Small intestine (tissue), 7 donors: ENCODE measurements at regions not wholly inside any gene's neighbourhood (a gene's known extent, or its start where the extent isn't known, plus 50 kb on each side); places are given as distances from the start of the nearest gene placed in this dataset.
"Not testable (repeated sequence)": the region's sequence is repeated elsewhere in the genome, so short reads cannot be mapped to it uniquely, and the experiment has no call there.

Experiments
- DNase-seq, 2 donors: peaks; one replicate each; pipeline versions ENCODE4 v3.0.0 to v3.0.0-alpha.2; 2013
- FAIRE-seq: peaks from 2 replicates; lab custom pipeline; 2012; peaks lifted over from hg19 to GRCh38; lab: Jason Lieb, UNC
- H3K27ac ChIP-seq, 3 donors: one replicate each; pipeline ENCODE4 v1.5.1; 2013; ENCODE audit warnings: low read length in 2 of 3, mild to moderate bottlenecking in 2 of 3, control low read depth in 1 of 3, inconsistent platforms in 1 of 3, low read depth in 1 of 3, moderate library complexity in 1 of 3
- H3K27me3 ChIP-seq, 3 donors: one replicate each; pipeline ENCODE4 v1.6.1; 2013; ENCODE audit warnings: low read length in 3 of 3, inconsistent platforms in 1 of 3; ENCODE audit not compliant: control insufficient read depth in 3 of 3, insufficient read depth in 3 of 3
- H3K36me3 ChIP-seq, 3 donors: one replicate each; pipeline ENCODE4 v1.6.1; 2013; ENCODE audit warnings: low read length in 3 of 3, inconsistent platforms in 1 of 3, low read depth in 1 of 3, mild to moderate bottlenecking in 1 of 3, moderate library complexity in 1 of 3; ENCODE audit not compliant: control insufficient read depth in 3 of 3, insufficient read depth in 2 of 3
- H3K4me1 ChIP-seq, 3 donors: one replicate each; pipeline ENCODE4 v1.6.1; 2013; ENCODE audit warnings: low read length in 2 of 3, inconsistent platforms in 1 of 3, low read depth in 1 of 3, mild to moderate bottlenecking in 1 of 3, moderate library complexity in 1 of 3; ENCODE audit not compliant: control insufficient read depth in 3 of 3, insufficient read depth in 2 of 3
- H3K4me3 ChIP-seq, 3 donors: one replicate each; pipeline ENCODE4 v1.5.1; 2013; ENCODE audit warnings: low read length in 3 of 3, control low read depth in 1 of 3, inconsistent platforms in 1 of 3, low read depth in 1 of 3, mild to moderate bottlenecking in 1 of 3, moderate library complexity in 1 of 3
- H3K9me3 ChIP-seq, 2 donors: one replicate each; pipeline ENCODE4 v1.6.1; 2013; ENCODE audit warnings: low read depth in 1 of 2, low read length in 1 of 2; ENCODE audit not compliant: control insufficient read depth in 2 of 2, insufficient read depth in 1 of 2
- WGBS, 3 donors: extraction: QIAGEN DNeasy Blood & Tissue Kit; methylation state at CpG; one replicate each; pipeline ENCODE4 v1.1.7; 2013; 5-methylcytosine and 5-hydroxymethylcytosine counted together
- donor health status: healthy with polysubstance abuse.
- donor health status: control.
- donor health status: control.
- donor health status: Bipolar disorder and iron deficiency.
- donor health status: healthy.

DNA sequence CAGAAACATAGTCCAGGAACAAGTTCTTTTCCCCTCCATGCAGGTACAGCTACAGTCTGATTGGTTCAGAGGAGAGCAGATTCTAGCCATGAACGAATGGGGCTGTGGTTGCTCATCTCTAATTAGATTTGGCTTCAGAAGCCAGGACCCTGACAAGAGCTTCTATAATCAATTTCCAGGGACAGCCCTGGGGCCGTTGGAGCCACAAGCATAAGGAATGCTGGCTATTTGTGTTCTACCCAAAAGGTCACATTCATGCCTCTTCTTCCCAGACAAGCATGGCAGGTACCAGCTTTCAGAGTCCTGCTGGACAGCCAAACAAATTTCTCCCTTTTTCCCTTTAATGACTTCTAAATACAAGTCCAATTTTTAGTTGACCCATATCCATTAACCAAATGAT is 215.5 kb upstream of the LRTM1 start:
- 44 to 63% (median 56%) methylated on average over 2 of the region's 2 CpGs for WGBS, 3 donors
- no peaks in the 10 kb centered on the region for H3K36me3 ChIP-seq
- H3K9me3 ChIP-seq = no peaks in the 10 kb centered on the region
- no peak overlapping the region for H3K27ac ChIP-seq
- FAIRE-seq = no peak
- no peak for DNase-seq
- no peaks in the 10 kb centered on the region for H3K4me1 ChIP-seq
- peaks cover 0 to 2% (median 0%) of the 10 kb centered on the region in 3 donors for H3K27me3 ChIP-seq
- H3K4me3 ChIP-seq = no peak overlapping the region

DNA sequence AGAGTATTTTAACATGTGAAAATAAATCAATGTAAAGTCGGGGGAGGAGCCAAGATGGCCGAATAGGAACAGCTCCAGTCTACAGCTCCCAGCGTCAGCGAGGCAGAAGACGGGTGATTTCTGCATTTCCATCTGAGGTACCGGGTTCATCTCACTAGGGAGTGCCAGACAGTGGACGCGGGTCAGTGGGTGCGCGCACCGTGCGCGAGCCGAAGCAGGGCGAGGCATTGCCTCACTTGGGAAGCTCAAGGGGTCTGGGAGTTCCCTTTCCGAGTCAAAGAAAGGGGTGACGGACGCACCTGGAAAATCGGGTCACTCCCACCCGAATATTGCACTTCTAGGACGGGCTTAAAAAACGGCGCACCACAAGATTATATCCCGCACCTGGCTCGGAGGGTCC is 208.4 kb upstream of the LRTM1 start:
- not testable (repeated sequence) for FAIRE-seq, H3K27me3 ChIP-seq, H3K4me3 ChIP-seq, H3K4me1 ChIP-seq, H3K9me3 ChIP-seq, DNase-seq, H3K36me3 ChIP-seq, H3K27ac ChIP-seq
- WGBS, 3 donors = 94% methylated on average over 25 of the region's 25 CpGs

DNA sequence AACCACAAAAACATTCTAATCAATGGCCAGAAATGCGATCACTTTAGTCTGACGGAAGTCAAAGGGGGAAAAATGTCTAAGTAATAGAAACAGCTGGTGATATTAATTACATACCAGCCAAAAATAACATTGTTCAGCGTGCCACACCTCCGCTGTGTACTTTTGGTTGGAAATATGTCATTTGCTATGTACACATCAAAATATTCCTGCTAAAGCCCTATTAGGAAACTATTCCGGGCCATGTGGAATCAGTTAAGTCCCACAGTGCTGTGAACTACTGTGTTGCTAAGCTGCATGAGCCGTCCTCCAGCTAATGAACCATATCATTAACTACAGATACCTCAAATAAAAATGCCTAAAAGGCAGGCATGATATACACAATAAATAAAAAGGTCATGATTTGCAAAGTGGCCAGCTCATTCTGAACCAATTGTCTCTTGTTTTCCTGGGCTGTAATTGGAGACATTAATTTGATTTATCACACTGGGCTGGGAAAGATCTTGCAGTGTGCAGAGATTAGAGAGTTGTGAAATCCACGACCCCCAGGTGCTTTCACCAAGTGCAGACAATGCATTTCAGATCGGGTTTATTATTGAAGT is 200.5 kb upstream of the LRTM1 start:
- Histone ChIP-seq H3K27ac (no peak overlapping the region), H3K9me3 (no peaks in the 10 kb centered on the region), H3K4me3 (no peak overlapping the region), H3K27me3 (peaks cover 0 to 2% (median 0%) of the 10 kb centered on the region in 3 donors), H3K4me1 (no peaks in the 10 kb centered on the region), H3K36me3 (no peaks in the 10 kb centered on the region)
- DNase-seq = no peak
- no peak for FAIRE-seq
- 15 to 37% (median 26%) methylated on average over 8 of the region's 8 CpGs for WGBS, 3 donors

DNA sequence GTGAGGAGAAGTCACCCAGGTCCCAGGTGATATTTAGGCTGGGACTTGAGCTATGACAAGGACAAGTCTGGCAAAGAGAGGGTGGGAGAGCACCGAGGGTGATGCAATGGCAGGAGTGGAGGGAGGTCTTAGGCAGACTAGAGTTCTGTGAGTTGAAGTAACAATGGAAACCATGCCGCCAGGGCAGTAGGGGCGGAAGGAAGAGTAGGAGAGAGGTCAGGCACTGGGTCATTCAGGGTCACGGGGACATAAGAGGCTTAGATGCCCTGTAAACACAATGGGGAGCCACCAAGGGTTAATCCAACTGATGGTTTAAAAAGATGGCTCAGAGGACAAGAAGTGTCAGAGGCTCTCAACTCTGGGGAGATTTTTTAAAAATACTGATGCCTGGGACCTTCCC is 199.7 kb upstream of the LRTM1 start:
- FAIRE-seq (no peak), DNase-seq (no peak)
- WGBS, 3 donors = 47 to 64% (median 47%) methylated on average over 4 of the region's 4 CpGs
- Histone ChIP-seq H3K36me3 (no peaks in the 10 kb centered on the region), H3K4me1 (no peaks in the 10 kb centered on the region), H3K9me3 (no peaks in the 10 kb centered on the region), H3K4me3 (no peak overlapping the region), H3K27me3 (peaks cover 0 to 2% (median 0%) of the 10 kb centered on the region in 3 donors), H3K27ac (no peak overlapping the region)

DNA sequence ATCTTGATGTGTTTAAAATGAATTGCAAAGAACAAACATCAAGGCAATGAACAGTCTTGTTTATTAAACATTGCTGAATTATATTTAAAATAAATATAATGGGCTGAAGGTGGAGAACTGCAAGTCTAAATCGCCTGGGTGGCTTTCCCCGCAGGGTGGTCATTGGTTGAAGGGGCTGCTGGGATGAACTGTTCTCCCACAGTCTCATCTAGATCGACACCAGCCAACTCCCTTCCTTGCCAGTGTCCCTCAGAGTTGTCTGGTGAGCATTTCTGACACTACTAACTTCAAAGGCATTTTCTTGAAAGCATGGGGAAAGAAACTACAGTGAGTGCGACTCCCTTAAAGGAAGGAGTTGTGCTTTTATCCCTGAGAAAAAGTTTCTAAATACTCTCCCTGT is 196.5 kb upstream of the LRTM1 start:
- peaks cover 0 to 2% (median 0%) of the 10 kb centered on the region in 3 donors for H3K27me3 ChIP-seq

More for the DNA sequence above, 196.5 kb upstream of the LRTM1 start:
- 65 to 78% (median 71%) methylated on average over 4 of the region's 4 CpGs for WGBS, 3 donors
- H3K4me3 ChIP-seq = no peak overlapping the region
- H3K4me1 ChIP-seq = no peaks in the 10 kb centered on the region
- H3K9me3 ChIP-seq = no peaks in the 10 kb centered on the region
- DNase-seq (no peak), FAIRE-seq (no peak)
- no peak overlapping the region for H3K27ac ChIP-seq
- H3K36me3 ChIP-seq = no peaks in the 10 kb centered on the region
